ENCODE measurements at regions not wholly inside any gene's neighbourhood (a gene's known extent, or its start where the extent isn't known, plus 50 kb on each side); places are given as distances from the start of the nearest gene placed in this dataset.

- no peaks in the 10 kb centered on the region for H3K9me1 ChIP-seq (replicated peaks; ENCODE audit: control insufficient read depth, extremely low read depth, insufficient read depth, low read length)
- no peaks in the 10 kb centered on the region for H3K27me3 ChIP-seq (ENCODE audit: control insufficient read depth in 2 of 2, insufficient read depth in 2 of 2, low read length in 2 of 2)
- FAIRE-seq = no peak
- H3K4me2 ChIP-seq (ENCODE audit: insufficient read depth, low read length) = no peak overlapping the region
- no peak overlapping the region for H3K27ac ChIP-seq (ENCODE audit: insufficient read depth, low read depth, low read length)
- H4K20me1 ChIP-seq (replicated peaks; ENCODE audit: control insufficient read depth, extremely low read depth, insufficient read depth, low read length) = no peaks in the 10 kb centered on the region
- no peaks in the 10 kb centered on the region for H3K9me3 ChIP-seq (replicated peaks; ENCODE audit: control insufficient read depth, insufficient read depth, low read length)
- no peaks in the 10 kb centered on the region for H3K36me3 ChIP-seq (ENCODE audit: control insufficient read depth in 2 of 2, extremely low read depth in 1 of 2, insufficient read depth in 2 of 2, low read length in 2 of 2)
- peaks cover 6% of the 10 kb centered on the region for H3K4me1 ChIP-seq (ENCODE audit: control insufficient read depth, extremely low read depth, insufficient read depth, low read length)
- no peaks in the 10 kb centered on the region for H3K79me2 ChIP-seq (ENCODE audit: control insufficient read depth, insufficient read depth, low read length)
- BruUV-seq (replicated peaks) = no TSS peak
- intact Hi-C loops (cut with micrococcal nuclease) = no loop called here
- dilution Hi-C loops (cut with MboI; ENCODE audit: extremely low pct_ligation_motif_present, low sequenced_read_pairs) = no loop called here
- H3K4me3 ChIP-seq (replicated peaks in 1 of 3; ENCODE audit: insufficient read depth in 1 of 3, low read depth in 1 of 3, low read length in 3 of 3) = no peak overlapping the region
- POLR2A ChIA-PET = no interaction called here
- no peak overlapping the region for H3K9ac ChIP-seq (replicated peaks; ENCODE audit: extremely low read depth, insufficient read depth, low read length)
- CTCF ChIA-PET = no interaction called here
- no peak overlapping the region for H2AFZ ChIP-seq (ENCODE audit: low read depth, low read length)
- TF ChIP-seq POLR2A (IDR thresholded peaks at IDR 0.05; ENCODE audit: low read depth, low read length) (no peak), EZH2 (IDR thresholded peaks at IDR 0.05; ENCODE audit: borderline replicate concordance, low read depth, low read length, severe bottlenecking) (no peak), GATA2 (IDR thresholded peaks at IDR 0.05; ENCODE audit: insufficient read depth, insufficient read length, low read depth, low read length) (no peak), POLR2AphosphoS5 (IDR thresholded peaks at IDR 0.05; ENCODE audit: insufficient read depth, low read depth, low read length) (no peak), MAX (IDR thresholded peaks at IDR 0.05; ENCODE audit: insufficient read depth, insufficient read length) (no peak)
- DNase-seq (ENCODE audit: low read depth, low spot score) = no peak
Measured at GRCh38 chr12:87163122-87163521, 866.1 kb downstream of the C12orf50 start.

GRCh38 chr12:87160848-87161601 is 868.2 kb downstream of the C12orf50 start:
- H3K27ac ChIP-seq (ENCODE audit: insufficient read depth, low read depth, low read length) = no peak overlapping the region
- no peaks in the 10 kb centered on the region for H3K79me2 ChIP-seq (ENCODE audit: control insufficient read depth, insufficient read depth, low read length)
- H3K4me3 ChIP-seq (replicated peaks in 1 of 3; ENCODE audit: insufficient read depth in 1 of 3, low read depth in 1 of 3, low read length in 3 of 3) = no peak overlapping the region
- DNase-seq (ENCODE audit: low read depth, low spot score) = no peak
- no peak overlapping the region for H3K9ac ChIP-seq (replicated peaks; ENCODE audit: extremely low read depth, insufficient read depth, low read length)
- no peaks in the 10 kb centered on the region for H3K4me1 ChIP-seq (ENCODE audit: control insufficient read depth, extremely low read depth, insufficient read depth, low read length)
- no peak overlapping the region for H2AFZ ChIP-seq (ENCODE audit: low read depth, low read length)
- H3K36me3 ChIP-seq (ENCODE audit: control insufficient read depth in 2 of 2, extremely low read depth in 1 of 2, insufficient read depth in 2 of 2, low read length in 2 of 2) = no peaks in the 10 kb centered on the region
- H3K9me1 ChIP-seq (replicated peaks; ENCODE audit: control insufficient read depth, extremely low read depth, insufficient read depth, low read length) = no peaks in the 10 kb centered on the region
- no peaks in the 10 kb centered on the region for H3K9me3 ChIP-seq (replicated peaks; ENCODE audit: control insufficient read depth, insufficient read depth, low read length)
- no peak for TF ChIP-seq EZH2 (IDR thresholded peaks at IDR 0.05; ENCODE audit: borderline replicate concordance, low read depth, low read length, severe bottlenecking)
- TF ChIP-seq FOS (IDR thresholded peaks at IDR 0.05; ENCODE audit: borderline replicate concordance, insufficient read depth, low read length) = no peak
- TF ChIP-seq POLR2AphosphoS5 (IDR thresholded peaks at IDR 0.05; ENCODE audit: insufficient read depth, low read depth, low read length) = no peak
- TF ChIP-seq MYC (IDR thresholded peaks at IDR 0.05; ENCODE audit: low read depth, low read length) = no peak
- dilution Hi-C loops (cut with MboI; ENCODE audit: extremely low pct_ligation_motif_present, low sequenced_read_pairs) = no loop called here
- intact Hi-C loops (cut with micrococcal nuclease) = no loop called here
- no peak for FAIRE-seq
- no peak overlapping the region for H3K4me2 ChIP-seq (ENCODE audit: insufficient read depth, low read length)
- H4K20me1 ChIP-seq (replicated peaks; ENCODE audit: control insufficient read depth, extremely low read depth, insufficient read depth, low read length) = no peaks in the 10 kb centered on the region
- no TSS peak for BruUV-seq (replicated peaks)
- no peaks in the 10 kb centered on the region for H3K27me3 ChIP-seq (ENCODE audit: control insufficient read depth in 2 of 2, insufficient read depth in 2 of 2, low read length in 2 of 2)
- CTCF ChIA-PET = no interaction called here
- POLR2A ChIA-PET = no interaction called here

All from endothelial cell of umbilical vein (primary cell).